ENCODE measurements at regions not wholly inside any gene's neighbourhood (a gene's known extent, or its start where the extent isn't known, plus 50 kb on each side); places are given as distances from the start of the nearest gene placed in this dataset.
"Not testable (repeated sequence)": the region's sequence is repeated elsewhere in the genome, so short reads cannot be mapped to it uniquely, and the experiment has no call there.

- DNase-seq = no peak
These were observed 182.8 kb upstream of the TSHZ3 start for GRCh38 chr19:31532034-31532433.

- no peak for DNase-seq
These were observed 183.9 kb upstream of the TSHZ3 start for GRCh38 chr19:31533114-31533513.

- DNase-seq = no peak
These were observed 185.0 kb upstream of the TSHZ3 start for GRCh38 chr19:31534231-31534630.

GRCh38 chr19:31534786-31535657, 185.8 kb upstream of the TSHZ3 start:
- no peak for DNase-seq

- no peak for DNase-seq
These were observed 186.6 kb upstream of the TSHZ3 start for GRCh38 chr19:31535691-31536460.

- no peak for DNase-seq
These were observed 187.9 kb upstream of the TSHZ3 start for GRCh38 chr19:31537136-31537535.

- not testable (repeated sequence) for DNase-seq
These were observed 188.7 kb upstream of the TSHZ3 start for GRCh38 chr19:31537902-31538301.

GRCh38 chr19:31538879-31539278, 189.6 kb upstream of the TSHZ3 start:
- DNase-seq = no peak

- no peak for DNase-seq
These were observed 190.2 kb upstream of the TSHZ3 start for GRCh38 chr19:31539386-31539785.

GRCh38 chr19:31541396-31541795, 192.2 kb upstream of the TSHZ3 start:
- DNase-seq = no peak

- no peak for DNase-seq
These were observed 194.2 kb upstream of the TSHZ3 start for GRCh38 chr19:31543456-31543855.

GRCh38 chr19:31545777-31546176, 196.5 kb upstream of the TSHZ3 start:
- no peak for DNase-seq

- no peak for DNase-seq
These were observed 197.1 kb upstream of the TSHZ3 start for GRCh38 chr19:31546205-31546960.

- DNase-seq = no peak
These were observed 199.7 kb upstream of the TSHZ3 start for GRCh38 chr19:31548941-31549340.

- DNase-seq = no peak
These were observed 204.0 kb upstream of the TSHZ3 start for GRCh38 chr19:31553112-31553845.

- no peak for DNase-seq
These were observed 204.6 kb upstream of the TSHZ3 start for GRCh38 chr19:31553846-31554215.

GRCh38 chr19:31554360-31554759, 205.1 kb upstream of the TSHZ3 start:
- no peak for DNase-seq

GRCh38 chr19:31555634-31556215, 206.5 kb upstream of the TSHZ3 start:
- no peak for DNase-seq

- no peak for DNase-seq
These were observed 210.3 kb upstream of the TSHZ3 start for GRCh38 chr19:31559494-31559893.

GRCh38 chr19:31560086-31561060, 211.1 kb upstream of the TSHZ3 start:
- DNase-seq = no peak

- no peak for DNase-seq
These were observed 213.9 kb upstream of the TSHZ3 start for GRCh38 chr19:31562966-31563612.

Measured in NCI-H2227 treated with DMSO at 0.1 percent for 48 hours (cell line).